Hepatocyte (in vitro differentiated cells): ENCODE measurements at regions not wholly inside any gene's neighbourhood (a gene's known extent, or its start where the extent isn't known, plus 50 kb on each side); places are given as distances from the start of the nearest gene placed in this dataset.

Experiments used
- CTCF ChIP-seq: fragments of 200-600 bp; sonication (generic); IDR thresholded peaks from 2 replicates; pipeline ENCODE4 v1.5.1; 2016; ENCODE audit warnings: antibody characterized with exemption, mild to moderate bottlenecking; ENCODE audit not compliant: poor library complexity
- EZH2 ChIP-seq: fragments of 200-600 bp; sonication (generic); IDR thresholded peaks from 2 replicates; pipeline ENCODE4 v1.6.1; 2016; ENCODE audit warnings: antibody characterized with exemption, mild to moderate bottlenecking, borderline replicate concordance
- EZH2phosphoT487 ChIP-seq: fragments of 200-600 bp; sonication (generic); IDR thresholded peaks from one replicate; pipeline ENCODE4 v1.6.1; 2018; ENCODE audit warnings: antibody characterized with exemption, mild to moderate bottlenecking, low read depth, moderate library complexity; ENCODE audit not compliant: unreplicated experiment, severe bottlenecking

DNA sequence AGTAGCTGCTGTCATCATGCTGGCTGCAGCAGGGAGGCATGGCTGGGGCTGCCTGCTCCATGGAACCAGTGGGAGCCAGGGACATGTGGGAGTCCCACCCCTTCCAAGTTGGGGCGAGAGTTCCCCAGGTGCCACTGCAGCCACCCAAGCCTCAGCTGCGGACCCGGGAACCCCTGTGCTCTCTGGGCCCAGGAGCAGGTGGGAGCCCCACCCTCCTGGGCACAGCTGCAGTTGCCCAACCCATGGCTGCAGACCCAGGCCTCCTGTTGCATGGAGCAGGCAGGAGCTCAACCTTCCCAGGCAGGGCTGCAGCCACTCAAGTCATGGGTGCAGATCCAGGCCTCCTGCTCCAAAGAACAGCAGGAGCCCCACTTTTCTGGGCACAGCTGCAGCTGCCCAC, 274.2 kb upstream of the KCNJ16 start:
- TF ChIP-seq CTCF (no peak), EZH2 (no peak), EZH2phosphoT487 (no peak)
